ENCODE measurements at regions not wholly inside any gene's neighbourhood (a gene's known extent, or its start where the extent isn't known, plus 50 kb on each side); places are given as distances from the start of the nearest gene placed in this dataset.

- TF ChIP-seq CTCF (IDR thresholded peaks at IDR 0.05; ENCODE audit: extremely low read depth in 1 of 2, insufficient read depth in 1 of 2, low read depth in 1 of 2, low read length in 2 of 2) (no peak), POLR2A (IDR thresholded peaks at IDR 0.05; ENCODE audit: low read depth, low read length) (no peak)
These were observed 91.2 kb downstream of the IRX5 start for GRCh38 chr16:55021595-55022475.

Measured in endothelial cell of umbilical vein (primary cell).